ENCODE measurements at regions not wholly inside any gene's neighbourhood (a gene's known extent, or its start where the extent isn't known, plus 50 kb on each side); places are given as distances from the start of the nearest gene placed in this dataset.

GRCh38 chr2:6523476-6523875 lies 342.2 kb downstream of the CMPK2 start:
- no peak for TF ChIP-seq POLR2A (IDR thresholded peaks at IDR 0.05; ENCODE audit: extremely low read depth, insufficient read length)
- TF ChIP-seq, protein P1, sequence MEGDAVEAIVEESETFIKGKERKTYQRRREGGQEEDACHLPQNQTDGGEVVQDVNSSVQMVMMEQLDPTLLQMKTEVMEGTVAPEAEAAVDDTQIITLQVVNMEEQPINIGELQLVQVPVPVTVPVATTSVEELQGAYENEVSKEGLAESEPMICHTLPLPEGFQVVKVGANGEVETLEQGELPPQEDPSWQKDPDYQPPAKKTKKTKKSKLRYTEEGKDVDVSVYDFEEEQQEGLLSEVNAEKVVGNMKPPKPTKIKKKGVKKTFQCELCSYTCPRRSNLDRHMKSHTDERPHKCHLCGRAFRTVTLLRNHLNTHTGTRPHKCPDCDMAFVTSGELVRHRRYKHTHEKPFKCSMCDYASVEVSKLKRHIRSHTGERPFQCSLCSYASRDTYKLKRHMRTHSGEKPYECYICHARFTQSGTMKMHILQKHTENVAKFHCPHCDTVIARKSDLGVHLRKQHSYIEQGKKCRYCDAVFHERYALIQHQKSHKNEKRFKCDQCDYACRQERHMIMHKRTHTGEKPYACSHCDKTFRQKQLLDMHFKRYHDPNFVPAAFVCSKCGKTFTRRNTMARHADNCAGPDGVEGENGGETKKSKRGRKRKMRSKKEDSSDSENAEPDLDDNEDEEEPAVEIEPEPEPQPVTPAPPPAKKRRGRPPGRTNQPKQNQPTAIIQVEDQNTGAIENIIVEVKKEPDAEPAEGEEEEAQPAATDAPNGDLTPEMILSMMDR (IDR thresholded peaks at IDR 0.05; ENCODE audit: low read depth, low read length): no peak
- no peak for TF ChIP-seq MYC (IDR thresholded peaks at IDR 0.05; ENCODE audit: low read depth, low read length)
